Liver (tissue), 3 donors: ENCODE measurements at regions not wholly inside any gene's neighbourhood (a gene's known extent, or its start where the extent isn't known, plus 50 kb on each side); places are given as distances from the start of the nearest gene placed in this dataset.

Source experiments
- CTCF ChIP-seq: fragments of 150-350 bp; IDR thresholded peaks from 2 replicates; pipeline ENCODE4 v1.5.1; 2017; ENCODE audit warnings: improper control_type of control experiment, low read depth, low read length; ENCODE audit not compliant: missing input control
- JUND ChIP-seq, 2 donors: IDR thresholded peaks; 2 replicates each; pipeline ENCODE4 v1.6.1; 2016; ENCODE audit warnings: antibody characterized with exemption in 2 of 2
- donor health status: healthy.
- donor health status: healthy.

GRCh38 chr13:52933547-52934210 lies 85.2 kb upstream of the PCDH8 start:
- TF ChIP-seq CTCF (no peak), JUND (IDR thresholded peaks at IDR 0.05) (no peak)
